NCI-H524 treated with DMSO at 0.1 percent for 48 hours (cell line): ENCODE measurements at regions not wholly inside any gene's neighbourhood (a gene's known extent, or its start where the extent isn't known, plus 50 kb on each side); places are given as distances from the start of the nearest gene placed in this dataset.
"Not testable (repeated sequence)": the region's sequence is repeated elsewhere in the genome, so short reads cannot be mapped to it uniquely, and the experiment has no call there.

Experiments used
- DNase-seq: peaks from one replicate; lab custom pipeline; 2025; lab: John Stamatoyannopoulos, UW

GRCh38 chr11:46181843-46182424 lies 60.7 kb upstream of the PHF21A start:
- DNase-seq: no peak

- DNase-seq: no peak
Measured at GRCh38 chr11:46181387-46181786, 60.1 kb upstream of the PHF21A start.

- DNase-seq: no peak
Measured at GRCh38 chr11:46180736-46181135, 59.5 kb upstream of the PHF21A start.

- DNase-seq: no peak
Measured at GRCh38 chr11:46178513-46178912, 57.3 kb upstream of the PHF21A start.

GRCh38 chr11:46176421-46176820 lies 55.2 kb upstream of the PHF21A start:
- no peak for DNase-seq

- DNase-seq: no peak
Measured at GRCh38 chr11:46175401-46176002, 54.2 kb upstream of the PHF21A start.

GRCh38 chr11:46171693-46172092 lies 50.4 kb upstream of the PHF21A start:
- DNase-seq: not testable (repeated sequence)
